NCI-H69 (cell line): ENCODE measurements at regions not wholly inside any gene's neighbourhood (a gene's known extent, or its start where the extent isn't known, plus 50 kb on each side); places are given as distances from the start of the nearest gene placed in this dataset.
"Not testable (repeated sequence)": the region's sequence is repeated elsewhere in the genome, so short reads cannot be mapped to it uniquely, and the experiment has no call there.

Experiments
- DNase-seq: peaks from one replicate; lab custom pipeline; 2025; lab: John Stamatoyannopoulos, UW

DNA sequence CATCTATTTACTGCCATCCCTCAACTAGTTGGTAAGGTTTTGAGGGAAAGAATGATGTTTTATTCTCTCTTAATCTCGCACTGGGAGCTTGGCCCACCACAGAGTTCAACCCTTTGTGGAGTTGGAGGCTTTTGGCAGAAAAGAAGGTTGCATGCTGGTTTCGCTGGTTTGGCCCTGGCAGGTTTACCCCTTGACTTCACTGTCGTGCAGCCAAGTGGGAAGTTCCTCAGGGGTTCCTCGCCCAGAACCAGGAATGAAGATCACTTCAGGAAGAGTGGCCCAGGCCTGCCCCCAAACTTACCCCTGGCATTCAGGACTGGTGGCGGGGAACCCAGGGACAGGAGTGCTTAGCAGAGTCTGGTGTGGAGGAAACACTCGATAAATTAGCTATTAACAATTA, 103.1 kb upstream of the LYZL2 start:
- no peak for DNase-seq

DNA sequence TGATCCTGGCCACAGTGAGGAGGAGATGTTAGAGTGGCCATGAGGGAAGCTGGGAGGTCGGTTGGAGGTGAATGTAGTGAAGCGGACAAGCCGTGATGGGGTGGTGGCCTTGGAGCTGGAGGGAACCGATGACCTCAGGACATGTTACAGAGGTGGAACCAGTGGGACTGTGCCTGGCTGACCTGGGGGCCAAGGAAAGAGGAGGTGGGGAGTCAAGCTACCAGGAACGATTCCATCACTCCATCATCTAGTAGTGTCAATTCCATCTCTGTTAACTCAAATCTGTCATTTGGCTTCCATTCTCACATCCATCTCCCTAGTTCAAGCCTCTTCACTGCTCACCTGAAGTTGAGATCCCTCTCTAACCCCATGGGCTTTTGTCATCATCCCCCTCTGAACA, 102.4 kb upstream of the LYZL2 start:
- DNase-seq = no peak

- no peak for DNase-seq
These were observed 100.8 kb upstream of the LYZL2 start for GRCh38 chr10:30730306-30730705.

GRCh38 chr10:30728766-30729165, 99.2 kb upstream of the LYZL2 start:
- no peak for DNase-seq

DNA sequence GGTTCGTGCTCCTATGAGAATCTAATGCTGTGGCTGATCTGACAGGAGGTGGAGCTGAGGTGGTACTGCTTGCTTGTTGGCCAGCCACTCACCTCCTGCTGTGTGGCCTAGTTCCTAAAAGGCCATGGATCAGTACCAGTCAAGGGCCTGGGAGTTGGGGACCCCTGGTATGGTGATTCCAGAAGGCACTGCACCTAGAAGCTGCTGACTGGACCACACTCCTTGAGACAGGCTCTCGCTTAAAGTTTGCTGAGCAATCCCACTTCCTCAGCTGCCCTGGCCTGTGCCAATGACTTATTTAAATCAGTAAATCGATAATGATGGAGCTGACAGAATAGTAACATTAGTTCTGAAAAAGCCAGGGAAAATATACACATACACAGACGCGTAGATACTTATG, 98.6 kb upstream of the LYZL2 start:
- no peak for DNase-seq

DNA sequence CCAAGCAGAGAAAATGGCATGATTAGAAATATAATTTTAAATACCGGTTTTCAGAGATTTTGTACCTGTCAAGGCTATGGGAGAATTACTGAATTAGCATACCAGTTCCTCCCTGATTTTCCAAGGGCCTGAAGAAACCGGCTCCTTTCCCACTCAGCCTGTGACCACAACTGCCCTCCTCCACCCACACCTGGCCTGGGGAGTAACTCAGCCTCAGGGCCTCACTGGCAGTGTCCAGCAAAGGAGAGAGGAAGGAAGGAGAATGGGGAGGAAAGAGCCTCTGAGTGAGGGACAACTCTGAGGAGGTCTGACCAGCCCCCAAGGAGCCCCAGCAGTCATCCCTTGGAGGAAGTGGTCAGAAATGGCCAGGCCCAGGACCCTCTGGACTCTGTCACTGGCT, 98.0 kb upstream of the LYZL2 start:
- DNase-seq = no peak

- DNase-seq = peak; percentile 37
These were observed 97.3 kb upstream of the LYZL2 start for GRCh38 chr10:30726783-30727414.

DNA sequence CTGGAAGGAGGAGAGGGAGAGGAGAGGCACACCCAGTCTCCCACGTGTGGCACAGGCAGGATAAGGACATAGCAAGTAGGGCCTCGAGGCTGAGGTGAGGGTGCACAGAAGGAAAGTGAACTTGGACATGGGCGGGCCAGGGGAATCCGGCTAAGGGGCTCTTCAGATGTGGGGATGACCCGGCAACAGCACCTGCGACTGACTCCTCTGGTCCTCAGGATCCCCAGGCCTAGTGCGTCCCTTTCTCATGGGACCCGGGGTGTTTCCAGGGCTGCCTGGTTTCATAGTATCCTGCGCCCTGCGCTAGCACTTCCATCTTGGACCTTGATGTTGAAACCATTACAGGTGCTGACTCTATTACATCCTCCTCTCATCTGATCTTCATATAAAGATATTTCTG, 96.1 kb upstream of the LYZL2 start:
- DNase-seq = no peak

DNA sequence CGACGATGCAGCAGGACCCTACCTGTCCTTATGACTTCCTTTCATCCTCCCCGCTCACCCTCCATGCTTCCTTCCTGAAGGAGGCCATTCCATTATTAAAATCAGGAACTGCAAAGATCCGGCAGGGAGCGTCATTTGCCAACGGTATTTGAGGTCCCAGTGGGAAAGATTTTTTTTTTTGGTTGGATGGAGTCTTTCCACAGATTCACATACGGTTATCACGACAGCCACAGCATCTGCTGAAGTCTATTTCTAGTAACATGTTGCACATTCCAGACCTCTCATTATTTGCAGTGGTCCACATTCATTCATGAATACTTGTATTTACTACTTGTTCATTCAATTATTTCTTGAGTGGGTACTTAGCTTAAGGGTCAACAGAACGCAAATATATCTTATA, 94.7 kb upstream of the LYZL2 start:
- DNase-seq = no peak

DNA sequence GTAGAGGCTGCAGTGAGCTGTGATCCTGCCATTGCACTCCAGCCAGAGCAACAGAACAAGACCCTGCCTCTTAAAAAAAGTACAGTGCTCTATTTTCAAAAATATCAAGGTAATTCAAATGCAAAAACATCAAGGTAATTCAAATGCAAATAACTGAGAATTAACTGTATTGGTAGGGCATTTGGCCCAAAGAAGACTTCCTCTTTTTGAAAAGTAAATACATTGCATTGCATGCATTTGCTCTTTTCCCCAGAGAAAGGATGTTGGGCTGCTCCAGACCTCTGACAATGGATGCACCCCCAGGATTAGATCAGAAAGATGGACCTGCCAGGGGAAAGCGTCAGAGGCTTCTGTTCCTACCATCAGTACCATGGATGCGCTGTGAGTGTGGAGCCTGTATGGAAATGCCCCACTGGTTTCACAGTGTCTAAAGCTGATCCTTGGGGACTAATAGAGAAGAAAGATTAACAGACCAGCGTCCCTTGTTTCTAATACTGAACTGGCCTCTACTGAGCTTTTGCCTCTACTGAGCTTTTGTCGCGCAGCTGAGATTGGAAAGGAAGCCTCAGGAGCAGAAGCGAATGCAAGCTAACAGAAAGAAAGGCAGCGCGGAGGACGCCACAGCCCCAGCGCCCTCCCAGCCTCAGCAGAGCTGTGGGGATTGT, 93.5 kb upstream of the LYZL2 start:
- no peak for DNase-seq

DNA sequence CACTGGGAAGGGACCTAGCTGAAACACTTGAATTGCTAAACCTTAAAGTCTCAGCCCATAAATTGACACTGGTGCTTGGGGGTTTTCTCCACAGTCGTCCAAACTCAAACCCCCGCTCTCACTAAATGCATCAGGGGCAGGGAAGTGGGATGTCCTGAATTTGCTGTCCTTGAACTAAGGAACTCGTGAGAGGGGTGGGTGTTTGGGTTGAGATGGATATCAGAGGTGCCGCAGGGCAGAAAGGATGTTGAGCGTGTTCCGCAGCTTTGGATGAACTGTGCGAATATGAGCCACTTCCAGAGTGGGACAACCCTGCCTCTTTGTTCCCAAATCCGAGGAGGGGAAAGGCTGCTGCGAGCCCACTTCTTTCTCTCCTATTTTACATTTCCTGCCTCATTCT, 90.3 kb upstream of the LYZL2 start:
- no peak for DNase-seq

DNA sequence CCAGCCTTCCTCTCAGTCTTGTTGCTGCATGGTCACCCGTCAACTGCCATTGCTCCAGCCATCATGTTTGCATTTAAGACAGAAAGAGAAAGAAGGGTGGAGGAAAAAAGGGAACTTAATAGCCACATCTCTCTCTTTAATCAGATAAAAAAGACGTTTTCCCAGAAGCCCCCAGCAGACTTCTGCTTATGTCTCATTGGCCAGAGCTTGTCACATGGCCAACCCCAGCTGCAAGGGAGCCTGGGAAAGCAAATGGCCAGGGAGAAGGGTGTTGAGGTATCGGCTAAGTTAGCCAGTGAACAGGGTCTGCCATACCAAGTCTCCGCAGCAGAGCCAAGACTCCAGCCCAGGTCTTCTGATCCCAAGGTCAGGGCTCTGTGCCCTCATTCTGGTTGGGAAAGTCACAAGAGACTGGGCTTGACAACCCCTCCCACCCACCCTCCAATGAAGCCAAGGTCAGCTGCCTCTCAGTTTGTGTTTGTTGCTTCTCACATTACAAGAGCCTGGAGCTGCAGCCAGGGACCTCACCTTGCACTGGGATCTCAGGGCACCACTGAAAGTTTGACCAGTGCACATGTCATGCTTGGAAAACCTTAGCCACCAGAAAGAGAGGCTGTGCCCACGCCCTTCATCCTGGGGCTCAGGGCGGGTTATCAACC, 80.3 kb upstream of the LYZL2 start:
- no peak for DNase-seq

GRCh38 chr10:30709229-30709628, 79.7 kb upstream of the LYZL2 start:
- DNase-seq = no peak

DNA sequence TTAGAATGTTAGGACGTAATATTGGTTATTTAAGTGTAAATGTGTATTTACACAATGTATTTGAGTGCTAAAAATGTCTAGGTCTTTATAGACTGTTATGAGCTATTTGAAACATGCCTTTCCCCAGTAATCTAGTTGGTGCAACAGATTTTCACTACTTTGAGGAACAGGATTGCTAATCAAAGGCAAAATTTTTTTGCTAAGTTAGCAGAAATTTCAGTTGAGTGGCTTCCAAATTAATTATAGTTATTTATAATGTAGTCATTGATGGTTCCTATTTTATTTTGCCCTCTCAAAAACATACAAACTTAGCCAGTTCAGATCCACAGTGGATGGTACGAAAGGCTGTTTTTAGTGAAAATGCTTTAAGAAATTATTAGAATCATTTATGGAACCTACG, 78.7 kb upstream of the LYZL2 start:
- DNase-seq = no peak

GRCh38 chr10:30706189-30706588, 76.6 kb upstream of the LYZL2 start:
- not testable (repeated sequence) for DNase-seq

DNA sequence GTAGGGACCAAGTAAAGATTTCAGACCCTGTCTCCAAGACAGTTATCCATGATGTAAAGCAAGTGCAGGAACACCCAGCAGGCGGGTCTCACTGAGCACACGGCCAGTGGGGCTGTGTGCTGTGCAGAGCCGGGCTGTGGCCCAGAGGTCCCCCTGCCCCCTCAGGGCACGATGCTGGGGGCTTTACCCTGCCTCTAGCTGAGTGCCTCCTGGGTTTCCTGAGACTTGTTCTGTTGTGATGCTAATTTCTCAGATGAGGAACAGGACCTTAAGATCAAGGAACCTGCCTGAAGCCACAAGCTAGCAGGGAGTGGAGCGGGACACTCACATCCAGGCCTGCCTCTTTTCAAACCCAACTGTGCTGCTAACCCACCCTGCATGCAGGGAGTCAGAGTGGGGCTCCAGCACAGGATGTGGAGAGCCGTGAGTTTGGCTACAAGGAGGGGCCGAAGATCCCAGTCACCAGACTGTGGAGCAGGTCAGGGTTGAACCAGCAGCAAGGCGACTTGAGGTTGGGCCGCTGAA, 76.1 kb upstream of the LYZL2 start:
- DNase-seq = no peak

DNA sequence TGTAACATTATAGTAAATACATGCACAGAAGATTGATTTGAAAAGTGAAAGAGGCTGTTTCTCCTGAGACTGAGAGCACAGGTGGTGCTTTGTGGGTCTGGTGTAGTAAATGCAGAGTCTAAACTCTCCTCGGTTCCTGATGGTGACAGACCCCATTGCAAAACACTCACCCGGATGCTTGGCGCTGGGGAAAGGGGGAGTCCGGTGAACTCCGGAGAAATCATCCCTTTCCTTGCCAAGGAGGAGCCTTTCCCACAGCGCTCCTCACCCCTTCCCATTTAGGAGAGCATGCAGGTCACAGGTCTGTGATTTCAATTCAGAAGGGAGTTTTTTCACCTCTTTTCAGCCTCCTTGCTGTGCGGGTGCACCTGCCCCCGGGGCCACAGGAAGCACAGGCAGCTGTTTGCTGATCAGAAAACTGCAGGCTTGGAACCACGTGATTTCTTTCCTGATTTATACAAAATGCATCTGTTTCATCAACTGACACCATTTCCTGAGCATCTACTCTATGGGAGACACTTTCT, 75.6 kb upstream of the LYZL2 start:
- no peak for DNase-seq

GRCh38 chr10:30704601-30705100, 75.1 kb upstream of the LYZL2 start:
- not testable (repeated sequence) for DNase-seq

DNA sequence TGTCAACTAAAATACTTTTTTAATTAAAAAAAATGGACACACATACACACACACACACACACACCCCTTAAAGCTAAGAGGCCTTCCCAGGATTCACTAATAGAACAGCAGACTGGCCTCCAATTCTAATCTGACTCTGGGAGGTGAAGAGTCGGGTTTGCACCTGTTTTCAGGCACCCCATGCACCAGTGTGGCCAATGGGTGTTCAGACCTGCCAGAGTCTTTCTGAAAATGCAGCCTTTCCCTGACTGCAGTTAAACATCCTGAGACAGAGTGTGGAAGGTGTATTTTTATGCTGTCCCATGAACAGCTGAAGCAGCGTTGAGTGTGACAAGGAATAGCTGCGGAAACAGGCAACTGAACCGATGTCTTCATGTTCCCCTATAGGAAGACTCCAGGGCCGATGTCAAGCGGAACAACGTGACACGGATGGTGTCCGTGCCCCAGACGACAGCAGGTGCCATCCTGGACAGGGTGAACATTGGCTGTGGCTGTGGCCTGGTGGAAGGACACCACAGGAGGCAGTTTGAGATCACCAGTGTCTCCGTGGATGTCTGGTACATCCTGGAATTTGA, 74.6 kb upstream of the LYZL2 start:
- DNase-seq = no peak

DNA sequence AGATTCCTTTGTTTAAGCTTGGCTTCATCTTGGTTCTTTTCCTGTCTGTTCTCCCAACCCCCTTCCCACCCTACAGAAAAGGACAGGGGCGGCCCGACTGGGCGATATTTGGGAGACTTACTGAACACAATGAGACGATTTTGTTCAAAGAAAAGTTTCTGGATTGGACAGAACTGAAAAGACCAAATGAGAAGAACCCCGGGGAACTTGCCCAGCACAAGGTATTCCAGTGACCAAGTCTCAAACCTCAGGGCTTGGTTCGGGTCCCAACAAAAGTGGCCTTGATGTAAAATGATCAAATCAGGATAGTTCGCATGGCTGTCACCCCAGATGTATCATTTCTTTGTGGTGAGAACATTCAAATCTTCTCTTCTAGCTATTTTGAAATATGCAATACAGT, 73.9 kb upstream of the LYZL2 start:
- DNase-seq = not testable (repeated sequence)

GRCh38 chr10:30702860-30703259, 73.3 kb upstream of the LYZL2 start:
- DNase-seq = no peak

GRCh38 chr10:30701451-30702173, 72.1 kb upstream of the LYZL2 start:
- DNase-seq = no peak
